B cell (primary cell): ENCODE measurements at regions not wholly inside any gene's neighbourhood (a gene's known extent, or its start where the extent isn't known, plus 50 kb on each side); places are given as distances from the start of the nearest gene placed in this dataset.

Experiments
- ATAC-seq: fragments of 200-7000 bp; cut with Tn5 transposase; one replicate; pipeline ENCODE4 v1.10.0; 2021; ENCODE audit warnings: low read depth, mild to moderate bottlenecking, moderate number of reproducible peaks, moderate library complexity
- CTCF ChIA-PET: fragments of 350-600 bp; sonication (Branson Sonifier 250); formaldehyde crosslinking; loops from one replicate; lab custom pipeline; 2021; ENCODE audit warnings: antibody characterized with exemption, inconsistent platforms; lab: Charles Lee
- POLR2A ChIA-PET: fragments of 350-600 bp; sonication (Branson Sonifier 250); formaldehyde crosslinking; loops from one replicate; lab custom pipeline; 2021; ENCODE audit warnings: antibody characterized with exemption; lab: Charles Lee
- DNase-seq: peaks from one replicate; pipeline ENCODE4 v3.0.0; 2013
- H2AFZ ChIP-seq: 2 replicates; pipeline ENCODE4 v1.6.1; 2012; ENCODE audit warnings: mild to moderate bottlenecking, low read depth, low read length; ENCODE audit not compliant: insufficient read depth, poor library complexity, severe bottlenecking
- H3K27ac ChIP-seq, 2 donors: 1 replicate in 1 of 2; 2 replicates in 1 of 2; pipeline ENCODE4 v1.5.1; 2012 to 2013; ENCODE audit warnings: low read length in 2 of 2, mild to moderate bottlenecking in 2 of 2, moderate library complexity in 1 of 2
- H3K27me3 ChIP-seq, 4 experiments: fragments of 200-600 bp in 1 of 4; sonication (generic) in 1 of 4; replicated peaks in 1 of 4; 1 replicate in 2 of 4; 2 replicates in 2 of 4; pipeline versions ENCODE4 v1.6.1 to v1.7.0; 2013 to 2016; ENCODE audit warnings: low read length in 3 of 4, mild to moderate bottlenecking in 2 of 4, mixed read lengths in 1 of 4, moderate library complexity in 1 of 4; ENCODE audit not compliant: insufficient read depth in 4 of 4, control insufficient read depth in 3 of 4; ENCODE audit errors: control extremely low read depth in 1 of 4
- H3K36me3 ChIP-seq, 2 experiments: replicated peaks in 1 of 2; 1 replicate in 1 of 2; 2 replicates in 1 of 2; pipeline versions ENCODE4 v1.6.1 to v1.7.1; 2013; ENCODE audit warnings: low read length in 1 of 2; ENCODE audit not compliant: insufficient read depth in 2 of 2, control insufficient read depth in 1 of 2; ENCODE audit errors: control extremely low read depth in 1 of 2, extremely low read depth in 1 of 2
- H3K4me1 ChIP-seq, 2 donors: fragments of 200-600 bp in 1 of 2; sonication (generic) in 1 of 2; 1 replicate in 1 of 2; 2 replicates in 1 of 2; pipeline versions ENCODE4 v1.5.1 to v1.6.1; 2013 to 2017; ENCODE audit warnings: low read length in 2 of 2; ENCODE audit not compliant: control insufficient read depth in 2 of 2, insufficient read depth in 2 of 2
- H3K4me2 ChIP-seq: replicated peaks from 2 replicates; pipeline ENCODE3; 2012; ENCODE audit warnings: mild to moderate bottlenecking, low read depth, low read length; ENCODE audit not compliant: poor library complexity, severe bottlenecking
- H3K4me3 ChIP-seq, 5 experiments: fragments of 200-600 bp in 1 of 5; sonication (generic) in 1 of 5; 1 replicate in 3 of 5; 2 replicates in 2 of 5; pipeline versions ENCODE4 v1.5.1 to v1.7.0; 2011 to 2016; ENCODE audit warnings: low read length in 4 of 5, mild to moderate bottlenecking in 4 of 5, low read depth in 2 of 5, control low read depth in 1 of 5, moderate library complexity in 1 of 5; ENCODE audit not compliant: insufficient read depth in 1 of 5; ENCODE audit errors: control extremely low read depth in 1 of 5, extremely low read depth in 1 of 5
- H3K79me2 ChIP-seq: fragments of 200-600 bp; sonication (generic); one replicate; pipeline ENCODE4 v1.6.0; 2016; ENCODE audit warnings: low read length; ENCODE audit not compliant: control insufficient read depth, insufficient read depth
- H3K9ac ChIP-seq: fragments of 200-600 bp; sonication (generic); 2 replicates; pipeline ENCODE4 v1.6.1; 2017; ENCODE audit warnings: mild to moderate bottlenecking, low read length, moderate library complexity
- H3K9me3 ChIP-seq, 3 donors: one replicate each; pipeline versions ENCODE4 v1.6.1 to v1.7.1; 2013; ENCODE audit warnings: low read length in 2 of 3; ENCODE audit not compliant: control insufficient read depth in 2 of 3, insufficient read depth in 1 of 3; ENCODE audit errors: control extremely low read depth in 1 of 3
- H4K20me1 ChIP-seq: 2 replicates; pipeline ENCODE4 v1.6.0; 2012; ENCODE audit warnings: mild to moderate bottlenecking, low read length; ENCODE audit not compliant: insufficient read depth, control insufficient read depth, poor library complexity, severe bottlenecking
- H3K27ac Mint-ChIP-seq: one replicate; pipeline ENCODE4 v1.8.0; 2021; ENCODE audit warnings: mixed read lengths
- H3K27me3 Mint-ChIP-seq: one replicate; pipeline ENCODE4 v1.8.0; 2021; ENCODE audit warnings: mixed read lengths
- H3K4me1 Mint-ChIP-seq: one replicate; pipeline ENCODE4 v1.8.0; 2021; ENCODE audit warnings: mixed read lengths
- H3K4me3 Mint-ChIP-seq: one replicate; pipeline ENCODE4 v1.8.0; 2021; ENCODE audit warnings: mixed read lengths
- H3K9me3 Mint-ChIP-seq: one replicate; pipeline ENCODE4 v1.8.0; 2022; ENCODE audit warnings: mixed read lengths; ENCODE audit not compliant: insufficient read depth
- CTCF ChIP-seq: fragments of 200-600 bp; IDR thresholded peaks from one replicate; pipeline ENCODE4 v1.8.0; 2022; ENCODE audit warnings: antibody characterized with exemption, mild to moderate bottlenecking
- EZH2 ChIP-seq: IDR thresholded peaks from 2 replicates; pipeline ENCODE4 v1.6.1; 2012; ENCODE audit warnings: borderline replicate concordance, low read depth, mild to moderate bottlenecking, moderate library complexity, low read length; ENCODE audit not compliant: insufficient read depth, poor library complexity, severe bottlenecking
- WGBS: methylation state at CpG from one replicate; pipeline ENCODE4 v1.1.5; 2013; ENCODE audit warnings: missing lambda C conversion rate; ENCODE audit not compliant: insufficient coverage; 5-methylcytosine and 5-hydroxymethylcytosine counted together
- intact Hi-C: fragments of 100-400 bp; cut with micrococcal nuclease; formaldehyde crosslinking; loops from one replicate; pipeline ENCODE4 v1.10.0; 2022

- H4K20me1 ChIP-seq: no peaks in the 10 kb centered on the region
- no peaks in the 10 kb centered on the region for H3K4me1 ChIP-seq
- Mint-ChIP-seq H3K4me3 (no peak overlapping the region), H3K9me3 (no peaks in the 10 kb centered on the region), H3K27me3 (no peaks in the 10 kb centered on the region), H3K27ac (no peak overlapping the region), H3K4me1 (no peaks in the 10 kb centered on the region)
- no peaks in the 10 kb centered on the region for H3K9me3 ChIP-seq
- no peak overlapping the region for H3K27ac ChIP-seq
- no peaks in the 10 kb centered on the region for H3K36me3 ChIP-seq
- POLR2A ChIA-PET: no interaction called here
- H3K27me3 ChIP-seq: no peaks in the 10 kb centered on the region
- no peak overlapping the region for H3K9ac ChIP-seq
- no peak overlapping the region for H2AFZ ChIP-seq
- no peak overlapping the region for H3K4me3 ChIP-seq
- CTCF ChIA-PET: no interaction called here
- TF ChIP-seq EZH2 (no peak), CTCF (no peak)
- no peak overlapping the region for H3K4me2 ChIP-seq
- intact Hi-C loops: no loop called here
- ATAC-seq (no peak), DNase-seq (no peak)
- WGBS: 75% methylated on average over 2 of the region's 3 CpGs
- no peaks in the 10 kb centered on the region for H3K79me2 ChIP-seq
These were observed 190.9 kb upstream of the ATP10B start for GRCh38 chr5:161042862-161043261.

GRCh38 chr5:161042443-161042842 lies 190.4 kb upstream of the ATP10B start:
- Mint-ChIP-seq H3K4me3 (no peak overlapping the region), H3K27ac (no peak overlapping the region), H3K4me1 (no peaks in the 10 kb centered on the region), H3K9me3 (no peaks in the 10 kb centered on the region), H3K27me3 (peaks cover 3% of the 10 kb centered on the region)
- H3K36me3 ChIP-seq: no peaks in the 10 kb centered on the region
- H3K4me2 ChIP-seq: no peak overlapping the region
- no CpG with 5 or more reads among the region's 1 CpG for WGBS
- H3K9me3 ChIP-seq: no peaks in the 10 kb centered on the region
- no peak overlapping the region for H2AFZ ChIP-seq
- POLR2A ChIA-PET: no interaction called here
- ATAC-seq: no peak
- no peak overlapping the region for H3K4me3 ChIP-seq
- no peaks in the 10 kb centered on the region for H3K79me2 ChIP-seq
- H3K4me1 ChIP-seq: no peaks in the 10 kb centered on the region
- H3K27ac ChIP-seq: no peak overlapping the region
- intact Hi-C loops: no loop called here
- TF ChIP-seq EZH2: no peak
- no peak for DNase-seq
- CTCF ChIA-PET: no interaction called here
- no peak overlapping the region for H3K9ac ChIP-seq
- H3K27me3 ChIP-seq: no peaks in the 10 kb centered on the region
- no peaks in the 10 kb centered on the region for H4K20me1 ChIP-seq
